Upper lobe of left lung (tissue), 4 donors: ENCODE measurements at regions not wholly inside any gene's neighbourhood (a gene's known extent, or its start where the extent isn't known, plus 50 kb on each side); places are given as distances from the start of the nearest gene placed in this dataset.

Source experiments
- CTCF ChIP-seq, 6 experiments: fragments of 450-650 bp in 4 of 6; fragments of 200-600 bp in 2 of 6; sonication (generic) in 2 of 6; IDR thresholded peaks; one replicate each; pipeline ENCODE4 v1.5.1; 2016 to 2019; ENCODE audit warnings: antibody characterized with exemption in 6 of 6
- POLR2AphosphoS5 ChIP-seq, 2 donors: sonication (generic); formaldehyde crosslinking; IDR thresholded peaks; one replicate each; pipeline ENCODE4 v1.5.1; 2017; ENCODE audit warnings: antibody characterized with exemption in 2 of 2

- TF ChIP-seq CTCF (IDR thresholded peaks at IDR 0.05), result no peak
- no peak for TF ChIP-seq POLR2AphosphoS5 (IDR thresholded peaks at IDR 0.05)
These were observed 138.5 kb upstream of the GDF10 start for GRCh38 chr10:47161465-47161864.
